ENCODE measurements at regions not wholly inside any gene's neighbourhood (a gene's known extent, or its start where the extent isn't known, plus 50 kb on each side); places are given as distances from the start of the nearest gene placed in this dataset.
A peak's percentile ranks its signal among the peaks of the same experiment; 100 is the strongest.

GRCh38 chr4:138961664-138962063, 53.9 kb upstream of the NOCT start:
- TF ChIP-seq CREB5 (CRISPR knock-in tag; IDR thresholded peaks at IDR 0.05; ENCODE audit: low read depth): no peak
- ATAC-seq: no peak

- ATAC-seq: no peak; the same call in 2 of the 3 replicates
- TF ChIP-seq RARB (CRISPR knock-in tag; IDR thresholded peaks at IDR 0.05) (no peak), OSR1 (CRISPR knock-in tag; IDR thresholded peaks at IDR 0.05) (no peak), TOX (CRISPR knock-in tag; IDR thresholded peaks at IDR 0.05; ENCODE audit: borderline replicate concordance) (no peak), ISL1 (CRISPR knock-in tag; IDR thresholded peaks at IDR 0.05) (no peak), CSDC2 (CRISPR knock-in tag; IDR thresholded peaks at IDR 0.05) (no peak), POU6F1 (CRISPR knock-in tag; IDR thresholded peaks at IDR 0.05; ENCODE audit: borderline replicate concordance, low read depth) (no peak), TCF4 (CRISPR knock-in tag; IDR thresholded peaks at IDR 0.05; ENCODE audit: borderline replicate concordance) (no peak), ESRRG (CRISPR knock-in tag; IDR thresholded peaks at IDR 0.05) (no peak), ZNF70 (CRISPR knock-in tag; IDR thresholded peaks at IDR 0.05) (no peak), SNAI2 (CRISPR knock-in tag; IDR thresholded peaks at IDR 0.05) (no peak), PPARA (CRISPR knock-in tag; IDR thresholded peaks at IDR 0.05; ENCODE audit: borderline replicate concordance) (no peak), BACH2 (CRISPR knock-in tag; IDR thresholded peaks at IDR 0.05; ENCODE audit: borderline replicate concordance) (no peak)
Observed at GRCh38 chr4:138961129-138961528, 54.5 kb upstream of the NOCT start.

- TF ChIP-seq RARB (CRISPR knock-in tag; IDR thresholded peaks at IDR 0.05) (no peak), PATZ1 (CRISPR knock-in tag; IDR thresholded peaks at IDR 0.05; ENCODE audit: borderline replicate concordance) (no peak), CREB5 (CRISPR knock-in tag; IDR thresholded peaks at IDR 0.05; ENCODE audit: low read depth) (no peak)
- ATAC-seq: no peak
Observed at GRCh38 chr4:138960175-138960710, 55.3 kb upstream of the NOCT start.

- no peak for ATAC-seq
- TF ChIP-seq PATZ1 (CRISPR knock-in tag; IDR thresholded peaks at IDR 0.05; ENCODE audit: borderline replicate concordance) (no peak), ZNF8 (CRISPR knock-in tag; IDR thresholded peaks at IDR 0.05) (peak; percentile 47; the same call in 1 of the 2 replicates)
Observed at GRCh38 chr4:138959097-138959815, 56.3 kb upstream of the NOCT start.

- no peak for ATAC-seq
- TF ChIP-seq TSHZ2 (CRISPR knock-in tag; IDR thresholded peaks at IDR 0.05) (no peak), ZNF8 (CRISPR knock-in tag; IDR thresholded peaks at IDR 0.05) (no peak), ZNF70 (CRISPR knock-in tag; IDR thresholded peaks at IDR 0.05) (no peak), ISL1 (CRISPR knock-in tag; IDR thresholded peaks at IDR 0.05) (no peak), GLIS3 (CRISPR knock-in tag; IDR thresholded peaks at IDR 0.05) (no peak), ESRRG (CRISPR knock-in tag; IDR thresholded peaks at IDR 0.05) (no peak), CSDC2 (CRISPR knock-in tag; IDR thresholded peaks at IDR 0.05) (no peak), POU6F1 (CRISPR knock-in tag; IDR thresholded peaks at IDR 0.05; ENCODE audit: borderline replicate concordance, low read depth) (no peak), ZC3H10 (CRISPR knock-in tag; IDR thresholded peaks at IDR 0.05) (no peak), RARB (CRISPR knock-in tag; IDR thresholded peaks at IDR 0.05) (no peak), ZFP30 (CRISPR knock-in tag; IDR thresholded peaks at IDR 0.05) (no peak)
Observed at GRCh38 chr4:138958519-138958918, 57.1 kb upstream of the NOCT start.

Measured in SK-N-SH treated with all-trans-retinoic acid at 6 μM for 48 hours (cell line).